Fibroblast of mammary gland (primary cell): ENCODE measurements at regions not wholly inside any gene's neighbourhood (a gene's known extent, or its start where the extent isn't known, plus 50 kb on each side); places are given as distances from the start of the nearest gene placed in this dataset.

ENCODE experiments used
- DNase-seq: peaks from one replicate; pipeline ENCODE4 v3.0.0-alpha.2; 2010; ENCODE audit warnings: low read depth
- H3K4me3 ChIP-seq: 2 replicates; pipeline ENCODE4 v1.5.1; 2011; ENCODE audit warnings: low read depth, mild to moderate bottlenecking, low read length, moderate library complexity; ENCODE audit not compliant: control insufficient read depth
- CTCF ChIP-seq: conservative IDR thresholded peaks from 2 replicates; pipeline ENCODE4 v1.5.1; 2011; ENCODE audit warnings: low read depth, low read length, inconsistent platforms; ENCODE audit not compliant: control insufficient read depth, insufficient read depth

GRCh38 chr5:111013011-111013410 is 58.5 kb upstream of the TSLP start:
- no peak for TF ChIP-seq CTCF
- H3K4me3 ChIP-seq: no peak overlapping the region
- DNase-seq: no peak

GRCh38 chr5:111016801-111017200 is 54.7 kb upstream of the TSLP start:
- no peak for TF ChIP-seq CTCF
- DNase-seq: peak; percentile 40
- H3K4me3 ChIP-seq: no peak overlapping the region

- no peak for DNase-seq
- TF ChIP-seq CTCF: no peak
- H3K4me3 ChIP-seq: no peak overlapping the region
These were observed 53.8 kb upstream of the TSLP start for GRCh38 chr5:111017731-111018130.
